ENCODE measurements at regions not wholly inside any gene's neighbourhood (a gene's known extent, or its start where the extent isn't known, plus 50 kb on each side); places are given as distances from the start of the nearest gene placed in this dataset.
"Not testable (repeated sequence)": the region's sequence is repeated elsewhere in the genome, so short reads cannot be mapped to it uniquely, and the experiment has no call there.

GRCh38 chr6:106849676-106850332, 124.7 kb downstream of the CD24 start:
- no peak for DNase-seq

GRCh38 chr6:106849120-106849519, 125.4 kb downstream of the CD24 start:
- no peak for DNase-seq

- DNase-seq, result no peak
Measured at GRCh38 chr6:106847116-106847515, 127.4 kb downstream of the CD24 start.

- no peak for DNase-seq
Measured at GRCh38 chr6:106844930-106845329, 129.6 kb downstream of the CD24 start.

GRCh38 chr6:106832766-106833510, 141.6 kb downstream of the CD24 start:
- DNase-seq, result no peak

GRCh38 chr6:106830930-106831329, 143.6 kb downstream of the CD24 start:
- DNase-seq, result no peak

- DNase-seq, result no peak
Measured at GRCh38 chr6:106829451-106829850, 145.1 kb downstream of the CD24 start.

- no peak for DNase-seq
Measured at GRCh38 chr6:106827081-106827480, 147.4 kb downstream of the CD24 start.

GRCh38 chr6:106825156-106825555, 149.4 kb downstream of the CD24 start:
- no peak for DNase-seq

GRCh38 chr6:106823732-106824351, 150.7 kb downstream of the CD24 start:
- no peak for DNase-seq

GRCh38 chr6:106823058-106823457, 151.5 kb downstream of the CD24 start:
- DNase-seq, result no peak

GRCh38 chr6:106820412-106820852, 154.1 kb downstream of the CD24 start:
- peak in 1 of 3 donors; percentile 28 for DNase-seq

GRCh38 chr6:106811088-106811686, 163.3 kb downstream of the CD24 start:
- DNase-seq, result no peak

- no peak for DNase-seq
Measured at GRCh38 chr6:106808758-106809157, 165.8 kb downstream of the CD24 start.

- DNase-seq, result no peak
Measured at GRCh38 chr6:106807947-106808611, 166.4 kb downstream of the CD24 start.

- DNase-seq, result not testable (repeated sequence)
Measured at GRCh38 chr6:106806253-106806652, 168.3 kb downstream of the CD24 start.

GRCh38 chr6:106805771-106806170, 168.8 kb downstream of the CD24 start:
- no peak for DNase-seq

GRCh38 chr6:106804346-106805335, 169.9 kb downstream of the CD24 start:
- DNase-seq, result no peak

GRCh38 chr6:106803188-106803587, 171.3 kb downstream of the CD24 start:
- no peak for DNase-seq

- DNase-seq, result no peak
Measured at GRCh38 chr6:106802139-106802538, 172.4 kb downstream of the CD24 start.

GRCh38 chr6:106801256-106801655, 171.9 kb downstream of the QRSL1 start:
- DNase-seq, result no peak

Data from muscle of back (tissue), 3 donors.